ENCODE measurements at regions not wholly inside any gene's neighbourhood (a gene's known extent, or its start where the extent isn't known, plus 50 kb on each side); places are given as distances from the start of the nearest gene placed in this dataset.

DNA sequence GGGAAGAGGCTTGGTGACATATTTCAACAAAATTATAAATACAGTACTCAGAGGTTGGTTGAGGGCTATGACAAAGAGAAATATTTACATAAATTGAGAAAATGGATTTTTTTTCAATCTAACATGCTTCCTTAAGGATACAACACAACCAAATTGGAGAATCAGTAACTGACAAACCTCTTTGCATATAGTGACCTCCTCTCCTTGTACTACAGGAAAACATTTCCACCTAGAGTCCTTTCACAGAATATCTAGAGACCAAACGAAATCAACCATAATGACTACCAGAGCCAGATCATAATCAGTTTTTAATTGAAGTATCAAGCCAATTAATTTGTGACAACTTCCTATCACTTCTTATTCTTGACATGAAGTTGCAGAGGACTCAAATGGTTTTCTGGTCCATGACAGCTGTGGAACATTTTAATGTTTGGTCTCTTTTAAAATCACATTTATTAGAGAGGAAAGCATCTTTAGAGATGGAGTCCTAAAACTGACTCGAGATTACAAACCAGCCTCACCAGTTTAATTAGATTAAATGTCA lies 1636.5 kb upstream of the C9orf72 start:
- no peak for ATAC-seq
- no peaks in the 10 kb centered on the region for H3K36me3 ChIP-seq
- H3K4me1 ChIP-seq: peaks cover 12% of the 10 kb centered on the region
- H3K27ac ChIP-seq: no peak overlapping the region
- no peak for DNase-seq
- no peaks in the 10 kb centered on the region for H3K9me3 ChIP-seq
- intact Hi-C loops (cut with DNase I): no loop called here
- TF ChIP-seq, protein P1, sequence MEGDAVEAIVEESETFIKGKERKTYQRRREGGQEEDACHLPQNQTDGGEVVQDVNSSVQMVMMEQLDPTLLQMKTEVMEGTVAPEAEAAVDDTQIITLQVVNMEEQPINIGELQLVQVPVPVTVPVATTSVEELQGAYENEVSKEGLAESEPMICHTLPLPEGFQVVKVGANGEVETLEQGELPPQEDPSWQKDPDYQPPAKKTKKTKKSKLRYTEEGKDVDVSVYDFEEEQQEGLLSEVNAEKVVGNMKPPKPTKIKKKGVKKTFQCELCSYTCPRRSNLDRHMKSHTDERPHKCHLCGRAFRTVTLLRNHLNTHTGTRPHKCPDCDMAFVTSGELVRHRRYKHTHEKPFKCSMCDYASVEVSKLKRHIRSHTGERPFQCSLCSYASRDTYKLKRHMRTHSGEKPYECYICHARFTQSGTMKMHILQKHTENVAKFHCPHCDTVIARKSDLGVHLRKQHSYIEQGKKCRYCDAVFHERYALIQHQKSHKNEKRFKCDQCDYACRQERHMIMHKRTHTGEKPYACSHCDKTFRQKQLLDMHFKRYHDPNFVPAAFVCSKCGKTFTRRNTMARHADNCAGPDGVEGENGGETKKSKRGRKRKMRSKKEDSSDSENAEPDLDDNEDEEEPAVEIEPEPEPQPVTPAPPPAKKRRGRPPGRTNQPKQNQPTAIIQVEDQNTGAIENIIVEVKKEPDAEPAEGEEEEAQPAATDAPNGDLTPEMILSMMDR (IDR thresholded peaks at IDR 0.05): no peak
- H3K4me3 ChIP-seq: no peak overlapping the region
- peaks cover 48% of the 10 kb centered on the region for H3K27me3 ChIP-seq

DNA sequence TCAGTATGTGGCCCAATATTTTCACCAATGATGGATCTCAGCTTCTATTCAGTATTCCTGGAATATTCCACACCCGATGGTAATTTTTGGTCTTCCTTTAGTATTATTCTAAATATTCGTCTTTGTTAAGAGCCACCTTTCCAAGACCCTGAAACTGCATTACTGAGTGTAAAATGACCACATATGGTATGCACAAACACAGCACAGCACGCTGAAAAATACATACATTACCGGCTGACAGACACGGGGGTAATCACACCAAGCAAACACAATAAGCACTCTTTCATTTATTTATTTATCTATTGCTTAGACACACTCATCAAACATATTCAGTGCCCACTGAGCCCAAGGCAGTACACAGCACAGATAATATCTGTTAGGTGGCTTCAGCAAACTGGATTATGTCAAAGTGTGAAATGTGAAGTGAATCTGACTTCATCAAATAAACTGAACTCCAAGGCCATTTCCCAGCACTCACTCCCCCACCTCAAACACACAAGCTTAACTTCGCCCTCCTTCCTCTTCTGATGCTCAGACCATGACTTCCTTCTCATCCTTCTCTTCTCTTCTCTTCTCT lies 1637.8 kb upstream of the C9orf72 start:
- H3K27me3 ChIP-seq: peaks cover 61% of the 10 kb centered on the region
- intact Hi-C loops (cut with DNase I): no loop called here
- no peak overlapping the region for H3K4me3 ChIP-seq

DNA sequence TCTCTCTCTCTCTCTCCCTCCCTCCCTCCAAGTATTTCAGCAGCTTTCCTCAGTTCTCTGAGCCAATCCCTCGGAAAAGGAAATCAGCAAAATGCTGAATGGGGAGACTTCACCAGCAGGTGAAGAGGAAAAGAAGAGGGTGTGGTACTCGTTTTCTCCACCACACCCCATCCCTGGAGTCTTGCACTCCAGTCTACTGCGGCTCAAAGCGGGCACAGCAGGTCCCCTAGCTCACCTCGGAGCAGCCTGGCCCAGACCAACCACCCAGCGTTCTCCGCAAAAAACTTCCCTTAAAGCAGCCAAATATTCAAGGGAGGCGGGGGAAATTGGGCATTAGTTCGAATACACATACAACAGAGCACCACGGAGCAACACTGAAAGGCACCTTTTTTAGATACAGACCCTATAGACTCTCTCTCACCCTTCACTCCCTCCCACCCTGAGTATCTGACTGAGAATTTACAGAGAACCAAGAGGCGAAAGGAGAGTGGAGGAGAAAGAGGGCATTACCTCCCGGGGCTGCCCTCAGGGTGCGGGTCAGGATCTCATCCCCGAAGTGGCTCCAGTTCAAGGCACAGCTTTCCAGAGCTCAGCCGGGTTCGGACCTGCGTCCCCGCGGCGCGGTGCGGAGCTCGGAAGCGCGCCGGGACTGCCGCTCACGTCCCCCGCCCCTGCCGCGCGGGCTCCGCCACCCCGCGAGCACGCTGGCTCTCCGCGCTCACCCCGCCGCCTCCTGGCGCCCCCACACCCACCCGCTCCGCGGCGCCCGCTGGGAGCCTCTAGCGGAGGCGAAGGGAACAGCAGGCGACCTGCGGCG lies 1638.5 kb upstream of the C9orf72 start:
- Histone ChIP-seq H3K27ac (no peak overlapping the region), H3K4me3 (peak overlapping the region; percentile 16), H3K27me3 (peaks cover 68% of the 10 kb centered on the region), H3K36me3 (no peaks in the 10 kb centered on the region), H3K9me3 (no peaks in the 10 kb centered on the region), H3K4me1 (peaks cover 12% of the 10 kb centered on the region)
- ATAC-seq (peak; percentile 94), DNase-seq (peak; percentile 74)
- intact Hi-C loops (cut with DNase I): no loop called here
- TF ChIP-seq, protein P1 (IDR thresholded peaks at IDR 0.05): peak; percentile 55

More for the DNA sequence above, 1637.8 kb upstream of the C9orf72 start:
- peaks cover 12% of the 10 kb centered on the region for H3K4me1 ChIP-seq
- H3K36me3 ChIP-seq: no peaks in the 10 kb centered on the region
- no peak for DNase-seq
- TF ChIP-seq, protein P1 (IDR thresholded peaks at IDR 0.05): no peak
- no peak for ATAC-seq
- H3K27ac ChIP-seq: no peak overlapping the region
- H3K9me3 ChIP-seq: no peaks in the 10 kb centered on the region

DNA sequence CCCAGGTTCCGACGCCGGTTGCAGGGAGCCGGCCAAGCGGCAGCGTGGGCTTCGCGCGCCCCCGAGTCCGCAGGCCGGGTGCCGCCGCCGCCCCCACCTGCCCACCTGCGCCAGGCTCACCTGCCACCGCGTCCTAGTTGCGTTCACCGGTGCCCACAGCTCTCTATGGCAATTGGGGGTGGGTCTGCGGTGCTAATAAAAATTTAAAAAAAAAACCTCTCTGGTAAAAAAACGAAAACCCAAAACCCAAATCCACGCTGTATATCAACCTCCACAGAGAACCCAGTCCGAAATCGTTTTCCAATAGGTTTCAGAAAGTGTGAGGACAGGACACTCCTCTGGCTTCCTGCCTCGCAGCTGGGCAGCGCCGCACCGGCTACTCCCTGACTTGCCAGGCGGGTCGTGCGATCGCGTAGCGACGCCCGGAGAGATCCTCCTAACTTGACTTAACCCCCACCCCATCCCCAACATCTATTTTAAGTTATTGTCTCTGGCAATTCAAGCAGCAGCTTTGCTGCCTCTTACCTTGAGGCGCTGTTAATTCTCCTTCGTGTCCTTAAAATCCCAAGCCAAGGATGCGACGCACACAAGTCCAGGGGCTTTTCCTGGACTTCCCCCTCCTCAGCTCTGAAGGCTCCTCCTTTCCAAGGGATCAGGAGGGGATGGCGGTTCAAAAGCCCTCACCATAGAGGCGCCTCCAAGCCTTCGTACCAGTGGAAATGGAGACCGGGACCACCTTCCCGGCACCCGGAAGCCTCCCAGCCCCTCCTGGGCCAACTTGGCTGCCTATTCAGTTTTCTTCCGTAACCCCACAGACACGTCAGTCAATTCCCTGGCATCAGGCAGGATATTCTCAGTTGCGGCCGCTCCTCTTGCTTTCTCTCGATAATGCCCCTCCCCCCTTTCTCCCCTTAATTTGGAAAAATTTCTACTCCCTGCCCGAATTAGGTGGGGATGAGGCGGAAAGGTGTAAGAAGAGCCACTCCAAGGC lies 1639.4 kb upstream of the C9orf72 start:
- TF ChIP-seq, protein P1 (IDR thresholded peaks at IDR 0.05): no peak
- peak; percentile 53 for DNase-seq

DNA sequence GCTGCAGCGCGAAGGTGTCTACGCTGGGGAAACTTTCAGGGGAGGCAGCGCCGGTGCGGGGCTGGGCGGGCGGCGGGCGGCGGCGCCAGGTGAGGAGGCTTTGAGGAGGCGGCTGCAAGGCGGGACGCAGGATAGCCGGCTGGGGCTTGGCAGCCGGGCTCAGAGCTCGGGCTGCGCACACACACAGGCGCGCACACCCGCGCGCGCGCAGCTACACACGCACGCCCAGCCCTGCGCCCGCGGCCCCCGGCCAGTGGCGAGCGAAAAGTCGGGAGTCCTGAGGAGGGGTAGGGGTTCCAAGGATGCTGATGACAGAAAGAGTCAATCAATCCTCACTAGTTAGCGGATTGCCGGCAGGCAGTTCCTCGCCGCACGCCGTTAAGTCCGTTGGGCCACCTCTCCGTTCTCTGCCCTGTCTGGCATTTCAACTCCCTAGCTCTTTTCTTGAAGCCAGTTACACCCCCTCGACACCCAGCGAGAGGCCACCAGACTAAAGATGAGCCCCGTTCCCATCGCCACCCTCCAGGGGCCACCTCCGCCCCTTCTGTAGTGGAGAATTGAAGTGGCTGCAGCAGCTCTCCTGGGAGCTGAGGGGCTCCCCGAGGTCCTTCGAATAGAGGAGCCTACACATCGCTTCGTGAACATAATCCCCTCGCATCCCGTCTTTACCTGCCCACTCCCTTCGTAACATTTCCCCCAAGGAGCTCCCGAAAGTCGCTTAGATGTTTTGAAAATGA lies 1640.3 kb upstream of the C9orf72 start, which contains the start of gene LINGO2:
Gene LINGO2, minus strand, starts transcription at position 185 of the 737 bp plus-strand sequence.
- Histone ChIP-seq H3K27ac (no peak within 1 kb of the TSS), H3K4me3 (peak within 1 kb of the TSS; percentile 31), H3K4me1 (peaks cover 12% of the 10 kb centered on the region), H3K9me3 (no peaks in the 10 kb centered on the region), H3K36me3 (no peaks in the 10 kb centered on the region), H3K27me3 (peaks cover 70% of the 10 kb centered on the region)
- TF ChIP-seq, protein P1 (IDR thresholded peaks at IDR 0.05): no peak
- intact Hi-C loops (cut with DNase I): no loop called here
- DNase-seq: peak; percentile 59
- ATAC-seq: peak; percentile 45

More for the DNA sequence above, 1639.4 kb upstream of the C9orf72 start:
- no peak for ATAC-seq
- peaks cover 12% of the 10 kb centered on the region for H3K4me1 ChIP-seq
- H3K27me3 ChIP-seq: peaks cover 70% of the 10 kb centered on the region
- H3K9me3 ChIP-seq: no peaks in the 10 kb centered on the region
- H3K36me3 ChIP-seq: no peaks in the 10 kb centered on the region
- peak overlapping the region; percentile 31 for H3K4me3 ChIP-seq
- intact Hi-C loops (cut with DNase I): no loop called here
- H3K27ac ChIP-seq: no peak overlapping the region
